ENCODE measurements at regions not wholly inside any gene's neighbourhood (a gene's known extent, or its start where the extent isn't known, plus 50 kb on each side); places are given as distances from the start of the nearest gene placed in this dataset.

- H3K9ac ChIP-seq (ENCODE audit: low read length in 2 of 2): no peak overlapping the region
- no peaks in the 10 kb centered on the region for H3K36me3 ChIP-seq (ENCODE audit: control insufficient read depth in 2 of 2, insufficient read depth in 2 of 2, low read length in 2 of 2)
- no peaks in the 10 kb centered on the region for H3K4me1 ChIP-seq (ENCODE audit: control insufficient read depth, insufficient read depth, low read length)
- H3K27ac ChIP-seq (ENCODE audit: low read length): no peak overlapping the region
- H3K9me3 ChIP-seq (ENCODE audit: control insufficient read depth in 2 of 2, low read length in 2 of 2): no peaks in the 10 kb centered on the region
- H3K4me3 ChIP-seq (ENCODE audit: low read length in 2 of 2): no peak overlapping the region
- H3K27me3 ChIP-seq (ENCODE audit: control insufficient read depth in 1 of 2, insufficient read depth in 2 of 2, low read length in 2 of 2): no peaks in the 10 kb centered on the region
Observed at GRCh38 chr7:25279705-25280104, 51.4 kb upstream of the NPVF start.

- no peaks in the 10 kb centered on the region for H3K4me1 ChIP-seq (ENCODE audit: control insufficient read depth, insufficient read depth, low read length)
- H3K27me3 ChIP-seq (ENCODE audit: control insufficient read depth in 1 of 2, insufficient read depth in 2 of 2, low read length in 2 of 2): no peaks in the 10 kb centered on the region
- H3K36me3 ChIP-seq (ENCODE audit: control insufficient read depth in 2 of 2, insufficient read depth in 2 of 2, low read length in 2 of 2): no peaks in the 10 kb centered on the region
- H3K4me3 ChIP-seq (ENCODE audit: low read length in 2 of 2): no peak overlapping the region
- no peak overlapping the region for H3K9ac ChIP-seq (ENCODE audit: low read length in 2 of 2)
- H3K27ac ChIP-seq (ENCODE audit: low read length): no peak overlapping the region
- H3K9me3 ChIP-seq (ENCODE audit: control insufficient read depth in 2 of 2, low read length in 2 of 2): no peaks in the 10 kb centered on the region
Observed at GRCh38 chr7:25280181-25280580, 51.9 kb upstream of the NPVF start.

- H3K4me3 ChIP-seq (ENCODE audit: low read length in 2 of 2): no peak overlapping the region
- no peaks in the 10 kb centered on the region for H3K27me3 ChIP-seq (ENCODE audit: control insufficient read depth in 1 of 2, insufficient read depth in 2 of 2, low read length in 2 of 2)
- no peaks in the 10 kb centered on the region for H3K9me3 ChIP-seq (ENCODE audit: control insufficient read depth in 2 of 2, low read length in 2 of 2)
- no peak overlapping the region for H3K27ac ChIP-seq (ENCODE audit: low read length)
- H3K9ac ChIP-seq (ENCODE audit: low read length in 2 of 2): no peak overlapping the region
- no peaks in the 10 kb centered on the region for H3K36me3 ChIP-seq (ENCODE audit: control insufficient read depth in 2 of 2, insufficient read depth in 2 of 2, low read length in 2 of 2)
- H3K4me1 ChIP-seq (ENCODE audit: control insufficient read depth, insufficient read depth, low read length): no peaks in the 10 kb centered on the region
Observed at GRCh38 chr7:25282194-25282593, 53.9 kb upstream of the NPVF start.

GRCh38 chr7:25286756-25287155, 58.5 kb upstream of the NPVF start:
- no peak overlapping the region for H3K27ac ChIP-seq (ENCODE audit: low read length)
- no peak overlapping the region for H3K4me3 ChIP-seq (ENCODE audit: low read length in 2 of 2)
- no peaks in the 10 kb centered on the region for H3K27me3 ChIP-seq (ENCODE audit: control insufficient read depth in 1 of 2, insufficient read depth in 2 of 2, low read length in 2 of 2)
- no peaks in the 10 kb centered on the region for H3K4me1 ChIP-seq (ENCODE audit: control insufficient read depth, insufficient read depth, low read length)
- H3K36me3 ChIP-seq (ENCODE audit: control insufficient read depth in 2 of 2, insufficient read depth in 2 of 2, low read length in 2 of 2): no peaks in the 10 kb centered on the region
- H3K9ac ChIP-seq (ENCODE audit: low read length in 2 of 2): no peak overlapping the region
- no peaks in the 10 kb centered on the region for H3K9me3 ChIP-seq (ENCODE audit: control insufficient read depth in 2 of 2, low read length in 2 of 2)

- no peak overlapping the region for H3K4me3 ChIP-seq (ENCODE audit: low read length in 2 of 2)
- no peaks in the 10 kb centered on the region for H3K4me1 ChIP-seq (ENCODE audit: control insufficient read depth, insufficient read depth, low read length)
- no peaks in the 10 kb centered on the region for H3K9me3 ChIP-seq (ENCODE audit: control insufficient read depth in 2 of 2, low read length in 2 of 2)
- no peaks in the 10 kb centered on the region for H3K36me3 ChIP-seq (ENCODE audit: control insufficient read depth in 2 of 2, insufficient read depth in 2 of 2, low read length in 2 of 2)
- no peaks in the 10 kb centered on the region for H3K27me3 ChIP-seq (ENCODE audit: control insufficient read depth in 1 of 2, insufficient read depth in 2 of 2, low read length in 2 of 2)
- H3K9ac ChIP-seq (ENCODE audit: low read length in 2 of 2): no peak overlapping the region
- no peak overlapping the region for H3K27ac ChIP-seq (ENCODE audit: low read length)
Observed at GRCh38 chr7:25287291-25287690, 59.0 kb upstream of the NPVF start.

- Histone ChIP-seq H3K4me1 (ENCODE audit: control insufficient read depth, insufficient read depth, low read length) (no peaks in the 10 kb centered on the region), H3K9ac (ENCODE audit: low read length in 2 of 2) (no peak overlapping the region), H3K27ac (ENCODE audit: low read length) (no peak overlapping the region), H3K4me3 (ENCODE audit: low read length in 2 of 2) (no peak overlapping the region), H3K36me3 (ENCODE audit: control insufficient read depth in 2 of 2, insufficient read depth in 2 of 2, low read length in 2 of 2) (no peaks in the 10 kb centered on the region), H3K27me3 (ENCODE audit: control insufficient read depth in 1 of 2, insufficient read depth in 2 of 2, low read length in 2 of 2) (no peaks in the 10 kb centered on the region), H3K9me3 (ENCODE audit: control insufficient read depth in 2 of 2, low read length in 2 of 2) (no peaks in the 10 kb centered on the region)
Observed at GRCh38 chr7:25288556-25289307, 60.4 kb upstream of the NPVF start.

- H3K9me3 ChIP-seq (ENCODE audit: control insufficient read depth in 2 of 2, low read length in 2 of 2): no peaks in the 10 kb centered on the region
- no peaks in the 10 kb centered on the region for H3K4me1 ChIP-seq (ENCODE audit: control insufficient read depth, insufficient read depth, low read length)
- H3K4me3 ChIP-seq (ENCODE audit: low read length in 2 of 2): no peak overlapping the region
- H3K27me3 ChIP-seq (ENCODE audit: control insufficient read depth in 1 of 2, insufficient read depth in 2 of 2, low read length in 2 of 2): no peaks in the 10 kb centered on the region
- H3K27ac ChIP-seq (ENCODE audit: low read length): no peak overlapping the region
- no peaks in the 10 kb centered on the region for H3K36me3 ChIP-seq (ENCODE audit: control insufficient read depth in 2 of 2, insufficient read depth in 2 of 2, low read length in 2 of 2)
- no peak overlapping the region for H3K9ac ChIP-seq (ENCODE audit: low read length in 2 of 2)
Observed at GRCh38 chr7:25289518-25289917, 61.2 kb upstream of the NPVF start.

- Histone ChIP-seq H3K36me3 (ENCODE audit: control insufficient read depth in 2 of 2, insufficient read depth in 2 of 2, low read length in 2 of 2) (no peaks in the 10 kb centered on the region), H3K4me3 (ENCODE audit: low read length in 2 of 2) (no peak overlapping the region), H3K9ac (ENCODE audit: low read length in 2 of 2) (no peak overlapping the region), H3K9me3 (ENCODE audit: control insufficient read depth in 2 of 2, low read length in 2 of 2) (no peaks in the 10 kb centered on the region), H3K4me1 (ENCODE audit: control insufficient read depth, insufficient read depth, low read length) (no peaks in the 10 kb centered on the region), H3K27me3 (ENCODE audit: control insufficient read depth in 1 of 2, insufficient read depth in 2 of 2, low read length in 2 of 2) (no peaks in the 10 kb centered on the region), H3K27ac (ENCODE audit: low read length) (no peak overlapping the region)
Observed at GRCh38 chr7:25294624-25295023, 66.3 kb upstream of the NPVF start.

- H3K4me1 ChIP-seq (ENCODE audit: control insufficient read depth, insufficient read depth, low read length): no peaks in the 10 kb centered on the region
- no peak overlapping the region for H3K9ac ChIP-seq (ENCODE audit: low read length in 2 of 2)
- H3K4me3 ChIP-seq (ENCODE audit: low read length in 2 of 2): no peak overlapping the region
- H3K9me3 ChIP-seq (ENCODE audit: control insufficient read depth in 2 of 2, low read length in 2 of 2): no peaks in the 10 kb centered on the region
- no peak overlapping the region for H3K27ac ChIP-seq (ENCODE audit: low read length)
- H3K27me3 ChIP-seq (ENCODE audit: control insufficient read depth in 1 of 2, insufficient read depth in 2 of 2, low read length in 2 of 2): no peaks in the 10 kb centered on the region
- H3K36me3 ChIP-seq (ENCODE audit: control insufficient read depth in 2 of 2, insufficient read depth in 2 of 2, low read length in 2 of 2): no peaks in the 10 kb centered on the region
Observed at GRCh38 chr7:25295387-25295786, 67.1 kb upstream of the NPVF start.

- H3K9ac ChIP-seq (ENCODE audit: low read length in 2 of 2): no peak overlapping the region
- H3K27me3 ChIP-seq (ENCODE audit: control insufficient read depth in 1 of 2, insufficient read depth in 2 of 2, low read length in 2 of 2): no peaks in the 10 kb centered on the region
- H3K4me1 ChIP-seq (ENCODE audit: control insufficient read depth, insufficient read depth, low read length): no peaks in the 10 kb centered on the region
- H3K27ac ChIP-seq (ENCODE audit: low read length): no peak overlapping the region
- H3K9me3 ChIP-seq (ENCODE audit: control insufficient read depth in 2 of 2, low read length in 2 of 2): no peaks in the 10 kb centered on the region
- no peaks in the 10 kb centered on the region for H3K36me3 ChIP-seq (ENCODE audit: control insufficient read depth in 2 of 2, insufficient read depth in 2 of 2, low read length in 2 of 2)
- H3K4me3 ChIP-seq (ENCODE audit: low read length in 2 of 2): no peak overlapping the region
Observed at GRCh38 chr7:25296086-25296485, 67.8 kb upstream of the NPVF start.

- no peaks in the 10 kb centered on the region for H3K36me3 ChIP-seq (ENCODE audit: control insufficient read depth in 2 of 2, insufficient read depth in 2 of 2, low read length in 2 of 2)
- no peak overlapping the region for H3K9ac ChIP-seq (ENCODE audit: low read length in 2 of 2)
- H3K27ac ChIP-seq (ENCODE audit: low read length): no peak overlapping the region
- H3K27me3 ChIP-seq (ENCODE audit: control insufficient read depth in 1 of 2, insufficient read depth in 2 of 2, low read length in 2 of 2): no peaks in the 10 kb centered on the region
- no peaks in the 10 kb centered on the region for H3K4me1 ChIP-seq (ENCODE audit: control insufficient read depth, insufficient read depth, low read length)
- no peak overlapping the region for H3K4me3 ChIP-seq (ENCODE audit: low read length in 2 of 2)
- no peaks in the 10 kb centered on the region for H3K9me3 ChIP-seq (ENCODE audit: control insufficient read depth in 2 of 2, low read length in 2 of 2)
Observed at GRCh38 chr7:25297278-25297677, 69.0 kb upstream of the NPVF start.

Measured in stomach smooth muscle (tissue), 2 donors.